Activated CD4-positive, alpha-beta T cell treated with anti-CD3 and anti-CD28 coated beads, Interleukin-2, amount 50 U/mL, for 24 hours (primary cell): ENCODE measurements at regions not wholly inside any gene's neighbourhood (a gene's known extent, or its start where the extent isn't known, plus 50 kb on each side); places are given as distances from the start of the nearest gene placed in this dataset.

Experiments used
- DNase-seq, 2 donors: peaks; one replicate each; pipeline ENCODE4 v3.0.0-alpha.2; 2020; ENCODE audit warnings: low read depth in 1 of 2, low spot score in 1 of 2

DNA sequence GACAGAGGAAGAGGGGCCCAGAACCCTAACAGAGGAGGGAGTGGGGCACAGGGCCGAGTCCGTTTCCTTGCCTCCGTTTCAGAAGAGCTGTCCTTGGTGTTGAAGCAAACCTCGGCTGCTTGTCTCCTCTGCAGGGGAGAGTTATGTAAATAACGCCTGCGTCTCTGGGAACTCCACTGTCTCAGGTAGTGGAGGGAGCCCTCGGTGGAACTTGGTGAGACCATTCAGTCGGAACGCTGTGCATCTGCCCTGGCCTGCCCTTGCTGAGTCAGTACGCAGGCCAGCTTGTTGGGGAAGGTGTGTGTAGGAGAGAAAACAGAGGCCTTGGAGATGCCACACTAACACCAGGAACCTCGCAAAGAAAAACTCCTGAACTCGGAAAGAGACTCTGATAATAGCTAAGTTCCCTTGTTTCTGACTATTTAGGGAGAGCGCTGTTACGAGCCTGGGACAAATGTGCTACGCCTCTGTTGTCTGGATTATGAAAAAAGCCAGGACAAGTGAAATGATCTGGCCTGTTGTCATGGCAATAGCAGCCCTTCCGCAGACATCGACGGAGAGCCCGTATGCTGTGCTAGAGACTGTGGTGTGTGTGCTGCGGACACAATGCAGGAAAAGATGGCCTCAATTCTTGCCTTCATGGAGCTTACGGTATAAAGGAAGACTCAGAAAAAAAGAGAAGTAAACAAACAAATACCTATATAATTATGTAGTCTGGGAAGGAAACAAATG lies 94.6 kb upstream of the AKT3 start:
- no peak for DNase-seq

- no peak for DNase-seq
These were observed 93.8 kb upstream of the AKT3 start for GRCh38 chr1:243943671-243944428.

GRCh38 chr1:243942196-243943150 lies 92.4 kb upstream of the AKT3 start:
- DNase-seq = no peak

- no peak for DNase-seq
These were observed 90.4 kb upstream of the AKT3 start for GRCh38 chr1:243940451-243940850.

- DNase-seq = no peak
These were observed 89.3 kb upstream of the AKT3 start for GRCh38 chr1:243939167-243939848.

DNA sequence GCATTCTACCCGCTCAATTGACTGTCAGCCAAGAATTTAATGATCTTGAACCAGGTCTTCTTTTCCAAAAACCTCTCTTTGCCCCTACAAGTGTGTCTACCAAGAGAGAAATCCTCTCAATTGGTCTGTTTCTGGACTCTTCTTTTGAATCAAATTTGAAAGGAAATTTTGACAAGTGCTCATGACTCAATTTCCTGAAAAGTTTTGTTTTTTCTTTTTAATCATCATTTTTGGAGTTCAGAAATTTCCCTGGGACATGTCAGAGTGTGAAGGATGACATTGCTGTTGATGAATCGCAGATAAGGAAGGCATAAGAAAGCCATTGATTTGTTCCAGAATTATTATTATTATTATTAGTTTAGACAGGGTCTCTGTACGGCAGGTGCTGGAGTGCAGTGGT lies 88.2 kb upstream of the AKT3 start:
- no peak for DNase-seq

DNA sequence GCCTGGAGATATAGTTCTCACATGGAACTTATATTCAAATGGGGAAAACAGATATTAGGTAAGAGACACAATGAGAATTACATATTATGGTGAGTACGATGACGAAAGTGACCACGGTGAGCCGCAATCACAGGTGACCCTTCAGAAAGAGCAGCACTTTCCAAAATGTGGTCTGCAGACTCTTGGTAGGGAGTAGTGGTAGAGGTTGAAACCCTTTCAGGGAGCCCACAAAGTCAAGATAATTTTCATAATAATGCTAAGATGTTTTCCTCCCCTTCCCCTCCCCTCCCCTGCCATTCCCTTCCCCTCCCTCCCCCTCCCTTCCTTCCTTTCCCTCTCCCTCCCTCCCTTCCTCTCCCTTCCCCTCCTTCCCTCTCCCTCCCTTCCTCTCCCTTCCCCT lies 83.5 kb upstream of the AKT3 start:
- DNase-seq = no peak

DNA sequence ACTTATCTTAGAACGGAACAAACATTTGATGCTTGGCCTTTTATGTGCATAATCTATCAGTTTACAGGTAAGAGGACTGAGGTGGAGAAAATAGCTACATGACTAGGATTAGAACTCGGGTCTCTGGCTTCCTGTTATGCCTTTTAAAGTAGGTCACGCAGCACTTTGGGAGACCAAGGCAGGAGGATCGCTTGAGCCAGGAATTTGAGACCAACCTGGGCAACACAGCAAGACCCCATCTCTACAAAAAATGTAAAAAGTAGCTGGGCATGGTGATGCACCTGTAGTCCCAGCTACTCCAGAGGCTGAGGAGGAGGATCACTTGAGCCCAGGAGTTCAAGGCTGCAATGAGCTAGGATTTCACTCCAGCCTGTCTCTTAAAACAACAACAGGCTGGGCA lies 81.9 kb upstream of the AKT3 start:
- DNase-seq = no peak

DNA sequence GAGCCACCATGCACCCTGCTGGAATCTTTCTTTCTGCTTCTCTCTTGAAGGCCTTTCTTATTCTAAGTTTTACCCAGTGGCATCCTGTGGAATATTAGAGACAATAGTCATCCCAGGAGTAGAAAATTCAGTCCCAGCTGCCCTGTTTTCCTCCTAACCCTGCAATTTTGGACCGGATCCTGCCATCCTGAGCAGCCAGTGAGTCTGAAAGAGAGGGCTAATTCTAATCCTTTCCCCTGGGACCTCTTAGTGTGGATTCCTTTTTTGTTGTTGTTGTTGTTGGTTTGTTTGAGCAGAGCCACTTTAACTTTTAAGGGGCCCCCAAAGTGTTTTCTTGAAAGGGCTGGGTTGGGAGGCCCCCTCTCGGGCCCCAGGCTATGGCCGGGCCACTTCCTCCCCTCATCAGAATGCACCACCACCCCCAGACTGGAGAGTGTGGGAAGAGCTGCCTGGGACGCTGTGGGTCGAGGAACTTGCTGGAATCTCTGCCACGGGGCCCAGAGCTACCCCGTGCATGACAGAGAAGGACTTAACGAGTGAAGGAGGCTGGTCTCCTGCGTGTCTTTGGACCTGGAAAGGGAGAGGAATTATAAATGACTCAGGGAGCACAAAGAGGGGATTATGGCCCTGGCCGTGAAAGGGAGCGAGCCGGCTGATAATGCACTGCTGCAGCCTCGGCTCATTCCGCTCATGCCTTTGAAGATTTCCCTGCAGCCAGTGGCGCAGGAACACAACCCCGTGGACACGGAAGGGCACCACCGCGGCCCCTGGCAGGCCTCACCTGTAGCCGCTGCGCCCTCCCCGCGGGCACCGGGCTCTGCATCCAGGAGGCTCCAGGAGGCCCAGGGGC lies 81.0 kb upstream of the AKT3 start:
- DNase-seq = no peak

DNA sequence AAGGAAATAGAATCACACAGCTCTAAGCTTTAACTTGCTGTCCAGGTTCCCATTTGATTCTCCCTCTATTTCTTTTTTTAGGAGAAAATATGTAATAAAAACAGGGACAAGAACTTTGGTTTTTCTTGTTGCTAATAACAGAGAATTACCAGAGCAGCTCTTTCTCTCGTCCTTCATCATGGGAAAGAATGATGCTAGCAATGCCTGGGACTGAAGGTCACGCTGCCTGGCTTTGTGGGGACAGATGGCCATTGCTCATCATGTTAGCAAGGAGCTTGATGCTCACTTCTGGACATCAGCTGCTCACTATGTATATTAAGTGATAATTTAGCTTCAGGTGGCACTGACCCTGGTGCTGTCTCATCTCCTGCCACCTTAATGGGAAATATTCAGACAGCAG lies 77.3 kb upstream of the AKT3 start:
- no peak for DNase-seq

- DNase-seq = no peak
These were observed 76.8 kb upstream of the AKT3 start for GRCh38 chr1:243926803-243927245.

DNA sequence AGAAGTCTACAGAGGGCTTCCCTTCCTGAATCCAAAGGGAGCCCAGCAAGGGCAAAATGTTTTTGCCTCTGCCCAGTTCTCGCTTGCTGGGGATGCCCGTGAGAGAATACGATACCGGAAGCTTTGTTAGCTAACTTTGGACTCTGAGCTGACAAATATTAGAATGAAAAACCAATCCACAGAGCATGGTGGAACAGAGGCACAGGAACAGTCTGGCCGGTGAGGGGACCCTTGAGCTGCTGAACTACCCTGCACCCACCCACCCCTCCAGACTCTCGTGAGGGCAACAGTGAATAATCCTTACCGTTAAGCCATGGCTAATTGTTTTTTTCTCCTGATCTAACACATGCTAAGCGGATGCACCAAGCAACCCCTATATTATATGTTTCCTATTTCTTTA lies 76.3 kb upstream of the AKT3 start:
- no peak for DNase-seq

GRCh38 chr1:243924588-243925349 lies 74.7 kb upstream of the AKT3 start:
- DNase-seq = no peak

DNA sequence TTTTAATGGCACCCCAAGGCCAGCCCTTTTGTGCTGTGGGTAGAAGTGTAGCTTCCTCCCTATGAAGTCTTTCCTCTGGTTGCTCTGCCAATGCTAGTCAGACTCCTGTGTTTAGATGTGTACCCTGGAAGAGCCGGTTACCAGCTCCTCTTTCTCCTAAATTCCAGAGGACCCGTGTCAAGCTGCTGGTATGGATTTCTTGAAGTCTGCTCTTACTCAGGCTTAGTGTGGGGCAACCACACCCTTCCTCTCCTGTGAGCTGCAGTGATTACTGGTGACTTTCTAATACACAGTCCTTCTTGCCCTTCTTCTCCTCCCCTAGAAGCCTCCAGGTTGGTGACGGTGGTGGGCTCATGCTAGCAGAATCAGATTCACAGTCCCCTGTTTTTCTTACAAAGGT lies 74.1 kb upstream of the AKT3 start:
- DNase-seq = no peak

GRCh38 chr1:243923292-243924171 lies 73.5 kb upstream of the AKT3 start:
- no peak for DNase-seq

DNA sequence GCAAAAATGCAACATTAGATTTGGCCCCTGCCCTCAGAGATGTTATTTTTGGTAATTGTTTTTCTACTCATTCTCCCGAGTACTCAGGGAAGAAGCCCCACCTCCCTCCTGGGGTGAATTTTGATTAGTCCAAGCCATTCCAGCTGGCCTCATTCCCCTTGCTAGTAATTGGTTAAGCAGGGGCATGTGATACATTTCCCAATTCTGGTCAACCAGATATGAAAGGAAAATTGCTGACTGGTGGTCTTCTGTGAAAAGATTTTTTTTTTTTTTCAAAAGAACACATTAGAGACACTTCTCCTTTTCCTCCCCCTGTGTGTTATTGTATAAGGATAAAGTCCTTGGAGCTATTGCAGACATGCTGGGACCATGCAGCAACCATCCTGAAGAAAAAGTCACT lies 71.1 kb upstream of the AKT3 start:
- DNase-seq = no peak

DNA sequence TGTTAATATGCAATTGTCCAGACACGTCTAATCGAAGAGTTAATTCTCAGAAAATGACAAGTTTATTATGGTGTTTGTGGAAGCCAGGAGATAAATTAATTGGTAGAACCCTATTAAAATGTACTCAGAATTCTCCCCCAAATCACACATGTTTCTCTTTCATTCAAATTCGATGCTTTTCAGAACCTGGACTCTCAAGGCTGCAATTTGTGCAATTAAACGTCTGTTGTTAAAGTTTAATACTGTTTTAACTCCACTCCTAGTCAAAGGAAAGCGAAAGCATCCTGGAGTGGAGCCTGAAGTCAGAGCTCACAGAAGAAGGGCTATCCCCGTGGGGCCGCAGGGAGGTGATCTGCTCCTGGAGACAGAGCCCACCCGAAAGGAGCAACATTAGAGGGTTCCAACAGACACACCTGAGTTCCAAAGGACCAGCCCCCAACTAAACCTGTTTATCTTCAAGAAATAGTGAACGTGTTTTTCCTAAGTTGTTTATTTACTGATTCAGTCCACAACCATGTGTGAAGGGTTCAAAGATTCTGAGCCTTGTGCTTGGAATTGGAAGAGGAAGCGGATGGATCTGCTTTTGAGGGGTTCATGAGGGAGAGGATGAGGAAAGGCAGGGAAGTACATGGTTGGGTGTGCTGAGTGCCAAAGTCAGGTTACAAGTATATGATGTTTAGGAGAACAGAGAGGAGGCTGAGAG lies 68.0 kb upstream of the AKT3 start:
- no peak for DNase-seq
